SK-N-SH treated with all-trans-retinoic acid at 6 μM for 48 hours (cell line): ENCODE measurements at regions not wholly inside any gene's neighbourhood (a gene's known extent, or its start where the extent isn't known, plus 50 kb on each side); places are given as distances from the start of the nearest gene placed in this dataset.

Experiments used
- ATAC-seq: fragments of 200-7000 bp; cut with Tn5 transposase; 3 replicates; pipeline ENCODE4 v1.9.1; 2020; ENCODE audit warnings: mild to moderate bottlenecking, moderate library complexity
- ARNTL ChIP-seq: fragments of 450-650 bp; formaldehyde crosslinking; IDR thresholded peaks from 2 replicates; pipeline ENCODE4 v1.5.0; 2020; ENCODE audit warnings: low read depth, mild to moderate bottlenecking, moderate library complexity, borderline replicate concordance
- BACH2 ChIP-seq: fragments of 250-450 bp; sonication (Bioruptor Pico); IDR thresholded peaks from 2 replicates; pipeline ENCODE4 v1.9.0; 2021; ENCODE audit warnings: mild to moderate bottlenecking, borderline replicate concordance
- CREB5 ChIP-seq: fragments of 250-450 bp; sonication (Bioruptor Pico); IDR thresholded peaks from 2 replicates; pipeline ENCODE4 v1.5.1; 2020; ENCODE audit warnings: low read depth, mild to moderate bottlenecking, moderate library complexity
- CSDC2 ChIP-seq: fragments of 250-450 bp; sonication (Bioruptor Pico); IDR thresholded peaks from 2 replicates; pipeline ENCODE4 v1.5.0; 2020; ENCODE audit warnings: mild to moderate bottlenecking, moderate library complexity
- CSRNP3 ChIP-seq: fragments of 250-450 bp; sonication (Bioruptor Pico); IDR thresholded peaks from 2 replicates; pipeline ENCODE4 v1.5.1; 2021; ENCODE audit warnings: mild to moderate bottlenecking, moderate library complexity
- ESRRG ChIP-seq: fragments of 250-450 bp; sonication (Bioruptor Pico); IDR thresholded peaks from 2 replicates; pipeline ENCODE4 v1.6.1; 2021; ENCODE audit warnings: mild to moderate bottlenecking
- GLIS3 ChIP-seq: fragments of 250-450 bp; sonication (Bioruptor Pico); IDR thresholded peaks from 2 replicates; pipeline ENCODE4 v1.5.0; 2020; ENCODE audit warnings: mild to moderate bottlenecking, moderate library complexity
- ISL1 ChIP-seq: fragments of 250-450 bp; sonication (Bioruptor Pico); IDR thresholded peaks from 2 replicates; pipeline ENCODE4 v2.1.2; 2022; ENCODE audit warnings: mild to moderate bottlenecking, moderate library complexity
- OSR1 ChIP-seq: fragments of 250-450 bp; sonication (Bioruptor Pico); IDR thresholded peaks from 2 replicates; pipeline ENCODE4 v1.8.0; 2022; ENCODE audit warnings: moderate library complexity, mild to moderate bottlenecking, inconsistent platforms
- POU6F1 ChIP-seq: fragments of 250-450 bp; sonication (Bioruptor Pico); IDR thresholded peaks from 2 replicates; pipeline ENCODE4 v1.8.0; 2021; ENCODE audit warnings: low read depth, mild to moderate bottlenecking, moderate library complexity, borderline replicate concordance
- PPARA ChIP-seq: fragments of 250-450 bp; sonication (Bioruptor Pico); IDR thresholded peaks from 2 replicates; pipeline ENCODE4 v1.5.0; 2020; ENCODE audit warnings: mild to moderate bottlenecking, borderline replicate concordance
- RARB ChIP-seq: fragments of 250-450 bp; sonication (Bioruptor Pico); IDR thresholded peaks from 2 replicates; pipeline ENCODE4 v1.8.0; 2021; ENCODE audit warnings: mild to moderate bottlenecking, moderate library complexity
- SNAI2 ChIP-seq: fragments of 250-450 bp; sonication (Bioruptor Pico); IDR thresholded peaks from 2 replicates; pipeline ENCODE4 v1.5.0; 2020; ENCODE audit warnings: mild to moderate bottlenecking, moderate library complexity
- TCF4 ChIP-seq: fragments of 250-450 bp; sonication (Bioruptor Pico); IDR thresholded peaks from 2 replicates; pipeline ENCODE4 v1.8.0; 2021; ENCODE audit warnings: mild to moderate bottlenecking, moderate library complexity, borderline replicate concordance
- TOX ChIP-seq: fragments of 250-450 bp; sonication (Bioruptor Pico); IDR thresholded peaks from 2 replicates; pipeline ENCODE4 v1.8.0; 2021; ENCODE audit warnings: mild to moderate bottlenecking, moderate library complexity, borderline replicate concordance
- TSHZ2 ChIP-seq: fragments of 250-450 bp; sonication (Bioruptor Pico); IDR thresholded peaks from 2 replicates; pipeline ENCODE4 v1.5.0; 2020; ENCODE audit warnings: mild to moderate bottlenecking, moderate library complexity
- ZC3H10 ChIP-seq: fragments of 250-450 bp; sonication (Bioruptor Pico); IDR thresholded peaks from 2 replicates; pipeline ENCODE4 v1.5.1; 2021; ENCODE audit warnings: mild to moderate bottlenecking, moderate library complexity
- ZFP3 ChIP-seq: fragments of 250-450 bp; sonication (Bioruptor Pico); IDR thresholded peaks from 2 replicates; pipeline ENCODE4 v1.5.0; 2020; ENCODE audit warnings: mild to moderate bottlenecking, moderate library complexity
- ZNF565 ChIP-seq: fragments of 450-650 bp; formaldehyde crosslinking; conservative IDR thresholded peaks from 2 replicates; pipeline ENCODE4 v1.5.0; 2020; ENCODE audit warnings: low read depth, mild to moderate bottlenecking, moderate library complexity
- ZNF8 ChIP-seq: fragments of 450-650 bp; formaldehyde crosslinking; IDR thresholded peaks from 2 replicates; pipeline ENCODE4 v1.5.0; 2020; ENCODE audit warnings: mild to moderate bottlenecking, moderate library complexity

- TF ChIP-seq POU6F1 = no peak
- TF ChIP-seq CREB5 (CRISPR knock-in tag) = no peak
These were observed 70.2 kb upstream of the PIEZO2 start (continued) for GRCh38 chr18:11219571-11219970.

- no peak for ATAC-seq
- TF ChIP-seq BACH2 = no peak
- TF ChIP-seq ARNTL = no peak
- TF ChIP-seq TOX (CRISPR knock-in tag) = no peak
- no peak for TF ChIP-seq CREB5 (CRISPR knock-in tag)
- TF ChIP-seq ESRRG (CRISPR knock-in tag) = no peak
- no peak for TF ChIP-seq RARB
- TF ChIP-seq GLIS3 (CRISPR knock-in tag) = no peak
- no peak for TF ChIP-seq ZC3H10 (CRISPR knock-in tag)
- no peak for TF ChIP-seq ISL1 (CRISPR knock-in tag)
- no peak for TF ChIP-seq CSRNP3 (CRISPR knock-in tag)
- no peak for TF ChIP-seq PPARA (CRISPR knock-in tag)
- no peak for TF ChIP-seq ZFP3 (CRISPR knock-in tag)
These were observed 65.8 kb upstream of the PIEZO2 start for GRCh38 chr18:11215216-11215615.

- ATAC-seq = no peak
- TF ChIP-seq OSR1 (CRISPR knock-in tag) (no peak), CSRNP3 (CRISPR knock-in tag) (no peak), ZFP3 (CRISPR knock-in tag) (no peak), ZC3H10 (CRISPR knock-in tag) (no peak), ZNF565 (CRISPR knock-in tag) (no peak), SNAI2 (CRISPR knock-in tag) (no peak), TSHZ2 (CRISPR knock-in tag) (no peak), TOX (CRISPR knock-in tag) (no peak), ZNF8 (CRISPR knock-in tag) (no peak), TCF4 (CRISPR knock-in tag) (no peak)
These were observed 54.7 kb upstream of the PIEZO2 start for GRCh38 chr18:11204020-11204419.

- TF ChIP-seq CSDC2 (CRISPR knock-in tag) (no peak), ISL1 (CRISPR knock-in tag) (no peak), ZNF8 (CRISPR knock-in tag) (no peak), TCF4 (CRISPR knock-in tag) (no peak), ZC3H10 (CRISPR knock-in tag) (no peak), ARNTL (no peak)
- ATAC-seq = no peak
These were observed 50.1 kb upstream of the PIEZO2 start for GRCh38 chr18:11199477-11199876.
